ENCODE measurements at regions not wholly inside any gene's neighbourhood (a gene's known extent, or its start where the extent isn't known, plus 50 kb on each side); places are given as distances from the start of the nearest gene placed in this dataset.
A peak's percentile ranks its signal among the peaks of the same experiment; 100 is the strongest.

DNA sequence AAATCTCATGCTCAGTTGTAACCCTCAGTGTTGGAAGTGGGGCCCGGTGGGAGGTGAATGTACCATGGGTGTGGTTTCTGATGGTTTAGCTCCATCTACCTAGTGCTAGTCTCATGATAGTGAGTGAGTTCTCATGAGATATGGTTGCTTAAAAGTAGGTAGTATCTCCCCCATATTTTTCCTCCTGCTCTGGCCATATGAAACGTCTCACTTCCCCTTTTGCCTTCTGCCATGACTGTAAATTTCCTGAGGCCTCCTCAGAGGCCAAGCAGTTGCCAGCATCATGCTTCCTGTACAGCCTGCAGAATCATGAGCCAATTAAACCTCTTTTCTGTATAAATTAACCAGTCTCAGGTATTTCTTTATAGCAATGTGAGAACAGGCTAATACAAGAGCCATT lies 62.8 kb upstream of the RNF152 start:
- Histone ChIP-seq H3K4me3 (ENCODE audit: low read depth, low read length) (no peak overlapping the region), H3K27me3 (ENCODE audit: control insufficient read depth, insufficient read depth, low read length) (no peaks in the 10 kb centered on the region), H3K36me3 (ENCODE audit: control insufficient read depth, insufficient read depth, low read length) (no peaks in the 10 kb centered on the region)
- ChIA-PET POLR2A (no interaction called here), CTCF (no interaction called here)
- DNase-seq (ENCODE audit: low read depth) = no peak
- TF ChIP-seq, protein P1, sequence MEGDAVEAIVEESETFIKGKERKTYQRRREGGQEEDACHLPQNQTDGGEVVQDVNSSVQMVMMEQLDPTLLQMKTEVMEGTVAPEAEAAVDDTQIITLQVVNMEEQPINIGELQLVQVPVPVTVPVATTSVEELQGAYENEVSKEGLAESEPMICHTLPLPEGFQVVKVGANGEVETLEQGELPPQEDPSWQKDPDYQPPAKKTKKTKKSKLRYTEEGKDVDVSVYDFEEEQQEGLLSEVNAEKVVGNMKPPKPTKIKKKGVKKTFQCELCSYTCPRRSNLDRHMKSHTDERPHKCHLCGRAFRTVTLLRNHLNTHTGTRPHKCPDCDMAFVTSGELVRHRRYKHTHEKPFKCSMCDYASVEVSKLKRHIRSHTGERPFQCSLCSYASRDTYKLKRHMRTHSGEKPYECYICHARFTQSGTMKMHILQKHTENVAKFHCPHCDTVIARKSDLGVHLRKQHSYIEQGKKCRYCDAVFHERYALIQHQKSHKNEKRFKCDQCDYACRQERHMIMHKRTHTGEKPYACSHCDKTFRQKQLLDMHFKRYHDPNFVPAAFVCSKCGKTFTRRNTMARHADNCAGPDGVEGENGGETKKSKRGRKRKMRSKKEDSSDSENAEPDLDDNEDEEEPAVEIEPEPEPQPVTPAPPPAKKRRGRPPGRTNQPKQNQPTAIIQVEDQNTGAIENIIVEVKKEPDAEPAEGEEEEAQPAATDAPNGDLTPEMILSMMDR (IDR thresholded peaks at IDR 0.05; ENCODE audit: insufficient read depth, low read depth, low read length) = no peak

DNA sequence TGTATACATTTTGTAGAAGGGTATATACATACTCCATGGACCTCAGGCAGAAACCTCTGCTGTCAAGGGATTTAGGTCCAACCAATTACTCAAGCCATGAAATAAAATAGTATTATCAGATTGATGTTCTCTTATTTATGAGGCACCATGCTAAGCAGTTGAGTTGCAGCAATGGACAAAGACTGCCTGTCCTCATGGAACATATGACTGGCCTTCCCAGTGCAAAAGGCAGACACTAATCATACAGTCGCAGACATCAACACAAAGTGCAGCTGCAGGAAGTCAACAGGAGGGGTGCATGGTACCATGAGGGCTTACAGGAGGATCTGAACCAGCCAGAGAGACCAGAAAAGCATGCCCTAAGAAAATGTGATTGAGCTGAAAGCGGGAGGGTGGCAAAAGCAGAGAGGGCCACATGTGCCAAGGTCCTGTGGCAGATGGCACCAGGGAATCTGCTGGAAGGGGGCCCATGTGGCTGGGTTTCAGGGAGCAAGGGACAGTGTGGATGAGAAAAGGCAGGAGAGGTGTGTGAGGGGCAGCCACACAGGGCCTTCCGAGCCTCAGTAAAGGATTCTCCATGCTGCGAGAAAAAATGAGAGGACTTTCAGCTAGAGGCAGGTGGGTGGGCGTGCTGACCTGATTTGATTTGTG lies 61.4 kb upstream of the RNF152 start:
- ChIA-PET CTCF (interaction anchor here (0.8 kb wide), 1 partner anchor 10 kb away, joined by 3 read pairs; no protein-coding TSS in a partner anchor), POLR2A (no interaction called here)
- Histone ChIP-seq H3K4me3 (ENCODE audit: low read depth, low read length) (no peak overlapping the region), H3K36me3 (ENCODE audit: control insufficient read depth, insufficient read depth, low read length) (no peaks in the 10 kb centered on the region), H3K27me3 (ENCODE audit: control insufficient read depth, insufficient read depth, low read length) (no peaks in the 10 kb centered on the region)
- TF ChIP-seq, protein P1 (IDR thresholded peaks at IDR 0.05; ENCODE audit: insufficient read depth, low read depth, low read length) = no peak
- DNase-seq (ENCODE audit: low read depth) = no peak

DNA sequence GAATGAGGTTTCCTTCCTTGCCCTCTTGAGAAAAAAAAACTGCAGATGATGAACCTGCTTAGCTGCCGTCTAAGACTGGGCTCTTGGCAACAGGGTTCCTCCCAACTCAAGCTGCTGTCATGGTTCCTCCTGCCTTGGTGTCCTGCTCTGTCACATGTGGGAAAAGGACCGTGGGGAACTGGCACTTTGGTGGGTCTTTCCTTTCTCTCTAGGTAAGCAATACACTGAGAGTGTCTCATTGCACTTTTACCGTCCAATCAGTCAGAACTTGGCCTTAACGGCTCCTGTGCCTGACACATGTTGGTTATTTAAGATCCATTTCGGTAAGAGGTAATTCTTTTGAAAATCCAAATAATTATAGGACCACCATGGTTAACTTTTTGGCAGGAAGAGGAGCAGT lies 60.8 kb upstream of the RNF152 start:
- Histone ChIP-seq H3K36me3 (ENCODE audit: control insufficient read depth, insufficient read depth, low read length) (no peaks in the 10 kb centered on the region), H3K27me3 (ENCODE audit: control insufficient read depth, insufficient read depth, low read length) (no peaks in the 10 kb centered on the region), H3K4me3 (ENCODE audit: low read depth, low read length) (no peak overlapping the region)
- POLR2A ChIA-PET = interaction anchor here (0.7 kb wide), 1 partner anchor 61 kb away, joined by 8 read pairs; no protein-coding TSS in a partner anchor
- CTCF ChIA-PET = no interaction called here
- no peak for DNase-seq (ENCODE audit: low read depth)
- TF ChIP-seq, protein P1 (IDR thresholded peaks at IDR 0.05; ENCODE audit: insufficient read depth, low read depth, low read length) = no peak

- peak; percentile 22 for DNase-seq (ENCODE audit: low read depth)
- TF ChIP-seq, protein P1 (IDR thresholded peaks at IDR 0.05; ENCODE audit: insufficient read depth, low read depth, low read length) = no peak
- no peaks in the 10 kb centered on the region for H3K27me3 ChIP-seq (ENCODE audit: control insufficient read depth, insufficient read depth, low read length)
- POLR2A ChIA-PET = interaction anchor here (0.7 kb wide), 1 partner anchor 61 kb away, joined by 8 read pairs; no protein-coding TSS in a partner anchor
- CTCF ChIA-PET = no interaction called here
- no peak overlapping the region for H3K4me3 ChIP-seq (ENCODE audit: low read depth, low read length)
- no peaks in the 10 kb centered on the region for H3K36me3 ChIP-seq (ENCODE audit: control insufficient read depth, insufficient read depth, low read length)
Measured at GRCh38 chr18:61953161-61953560, 60.4 kb upstream of the RNF152 start.

DNA sequence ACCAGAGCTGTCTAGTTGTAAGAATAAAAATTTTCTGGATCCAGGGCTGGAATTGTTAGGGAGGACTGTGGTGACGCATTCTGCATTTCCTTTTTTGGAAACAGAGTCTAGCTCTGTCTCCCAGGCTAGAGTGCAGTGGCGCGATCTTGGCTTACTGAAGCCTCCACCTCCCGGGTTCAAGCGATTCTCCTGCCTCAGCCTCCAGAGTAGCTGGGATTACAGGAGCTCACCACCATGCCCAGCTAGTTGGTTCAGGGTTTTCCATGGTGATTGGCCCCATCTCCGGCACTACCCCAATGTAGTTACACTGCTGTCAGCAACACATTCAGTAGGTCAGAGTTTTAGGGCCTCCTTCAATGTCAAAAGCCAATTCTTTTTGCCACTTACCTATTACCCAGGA lies 58.6 kb upstream of the RNF152 start:
- CTCF ChIA-PET = no interaction called here
- TF ChIP-seq, protein P1 (IDR thresholded peaks at IDR 0.05; ENCODE audit: insufficient read depth, low read depth, low read length) = no peak

More for the DNA sequence above, 58.6 kb upstream of the RNF152 start:
- H3K27me3 ChIP-seq (ENCODE audit: control insufficient read depth, insufficient read depth, low read length) = no peaks in the 10 kb centered on the region
- DNase-seq (ENCODE audit: low read depth) = no peak
- no peaks in the 10 kb centered on the region for H3K36me3 ChIP-seq (ENCODE audit: control insufficient read depth, insufficient read depth, low read length)
- H3K4me3 ChIP-seq (ENCODE audit: low read depth, low read length) = no peak overlapping the region
- POLR2A ChIA-PET = no interaction called here

Measured in BJ (cell line).